HG03159 (cell line): ENCODE measurements at regions not wholly inside any gene's neighbourhood (a gene's known extent, or its start where the extent isn't known, plus 50 kb on each side); places are given as distances from the start of the nearest gene placed in this dataset.

Source experiments
- ATAC-seq: cut with Tn5 transposase; IDR thresholded peaks from one replicate; pipeline ENCODE4 v1.9.1; 2021; ENCODE audit warnings: mild to moderate bottlenecking, moderate library complexity; ENCODE audit not compliant: unreplicated experiment

DNA sequence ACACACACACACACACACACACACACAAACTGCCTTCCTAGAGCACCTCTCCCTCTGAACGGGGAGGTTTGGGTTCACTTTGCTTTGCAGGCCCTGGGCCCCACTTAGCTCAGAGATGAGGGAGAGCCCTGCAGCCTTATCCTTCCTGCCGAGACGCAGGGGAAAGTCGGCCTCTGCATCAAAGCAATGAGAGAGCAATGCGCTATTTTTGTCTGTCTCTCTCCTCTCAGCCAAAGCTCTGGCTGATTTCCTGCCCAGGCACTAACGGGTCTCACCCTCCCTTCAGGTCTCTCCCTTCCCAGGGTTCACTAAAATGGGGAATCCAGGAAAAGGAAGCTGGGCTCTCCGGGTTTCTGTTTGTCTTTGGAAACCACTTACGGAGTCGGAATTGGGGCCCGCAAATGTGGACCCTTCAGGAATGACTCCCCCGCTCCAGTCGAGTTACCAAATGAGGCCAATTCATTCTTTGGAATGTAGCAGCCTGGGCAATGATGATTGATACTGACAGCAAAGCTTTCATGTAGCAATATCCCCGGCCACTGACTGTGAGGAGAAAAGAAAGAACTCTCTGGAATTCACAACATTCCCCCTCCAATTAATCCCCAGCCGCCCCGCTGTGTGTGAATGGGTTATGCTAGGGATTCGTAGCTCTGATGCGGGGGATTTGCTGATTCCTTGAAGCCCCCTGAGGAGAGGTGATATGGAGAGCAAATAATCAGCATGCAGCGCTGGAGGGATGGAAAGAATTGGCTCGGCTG lies 61.5 kb upstream of the WLS start:
- ATAC-seq = no peak

DNA sequence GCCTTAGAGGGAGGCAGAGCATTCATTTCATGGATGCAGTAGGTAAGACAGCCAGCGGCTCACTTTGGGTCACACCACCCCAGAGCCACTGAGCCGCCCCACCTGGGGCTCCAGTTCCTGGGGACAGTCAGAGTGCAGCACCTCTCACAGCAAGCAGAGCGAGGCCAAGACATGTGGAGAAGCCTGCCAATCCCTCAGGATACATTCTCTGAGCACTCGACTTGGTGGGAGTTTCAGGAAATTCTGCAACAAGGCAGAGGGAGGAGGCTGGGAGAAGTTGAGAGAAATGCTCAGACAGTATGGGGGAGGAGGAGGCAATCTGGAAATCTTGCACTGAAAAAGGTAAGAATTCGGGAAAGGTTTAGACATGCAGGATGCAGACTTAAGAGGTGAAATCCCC lies 60.8 kb upstream of the WLS start:
- ATAC-seq = no peak

DNA sequence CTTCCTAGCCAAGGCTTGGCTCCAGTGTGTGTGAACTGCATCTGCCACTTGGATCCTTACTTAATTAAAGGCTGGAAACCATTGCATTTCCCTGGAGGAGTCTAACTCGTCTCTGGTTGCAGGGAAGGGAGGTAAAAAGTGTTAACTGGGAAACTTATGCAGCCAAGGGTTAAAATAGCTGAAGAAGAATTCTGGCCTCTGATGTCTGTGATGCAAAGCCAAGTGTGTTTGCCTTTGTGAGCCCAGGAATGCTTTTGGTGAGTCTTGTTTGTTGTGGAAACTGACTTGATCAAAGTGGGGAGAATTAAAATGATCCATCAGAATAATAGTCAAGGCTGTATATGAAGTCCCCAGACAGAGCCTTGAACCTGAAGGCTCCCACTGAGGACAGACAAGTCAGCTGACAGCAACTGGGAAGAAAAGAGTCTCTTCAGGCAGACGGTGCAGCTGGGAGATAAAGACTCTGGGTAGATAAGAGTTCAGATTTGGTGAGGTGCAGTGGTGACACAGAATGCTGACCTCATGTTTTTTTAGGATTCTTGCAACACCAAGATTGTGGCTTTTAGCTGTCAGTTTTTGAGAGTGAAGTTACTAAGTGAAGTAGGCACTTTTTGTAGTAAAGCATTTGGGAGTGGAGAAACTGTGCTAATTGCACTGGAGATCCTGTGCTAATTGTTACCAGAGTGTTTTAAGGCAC lies 59.5 kb upstream of the WLS start:
- ATAC-seq = no peak

DNA sequence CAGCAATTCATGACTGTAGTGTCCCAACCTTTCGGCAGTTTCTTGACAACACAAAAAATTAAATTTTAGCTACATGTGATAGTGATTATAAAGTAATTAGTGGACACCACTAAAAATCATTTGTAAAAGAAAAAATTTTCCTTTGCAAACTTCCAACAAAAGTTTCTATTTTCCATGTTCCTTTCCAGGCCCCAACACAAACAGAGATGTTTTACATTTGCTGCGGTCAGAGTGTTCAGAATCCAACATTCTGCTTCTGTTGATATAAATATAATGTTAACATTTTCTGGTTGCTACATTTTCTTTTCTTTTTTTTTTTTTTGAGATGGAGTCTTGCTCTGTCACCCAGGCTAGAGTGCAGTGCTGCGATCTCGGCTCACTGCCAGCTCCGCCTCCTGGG lies 54.9 kb upstream of the WLS start:
- ATAC-seq = no peak

DNA sequence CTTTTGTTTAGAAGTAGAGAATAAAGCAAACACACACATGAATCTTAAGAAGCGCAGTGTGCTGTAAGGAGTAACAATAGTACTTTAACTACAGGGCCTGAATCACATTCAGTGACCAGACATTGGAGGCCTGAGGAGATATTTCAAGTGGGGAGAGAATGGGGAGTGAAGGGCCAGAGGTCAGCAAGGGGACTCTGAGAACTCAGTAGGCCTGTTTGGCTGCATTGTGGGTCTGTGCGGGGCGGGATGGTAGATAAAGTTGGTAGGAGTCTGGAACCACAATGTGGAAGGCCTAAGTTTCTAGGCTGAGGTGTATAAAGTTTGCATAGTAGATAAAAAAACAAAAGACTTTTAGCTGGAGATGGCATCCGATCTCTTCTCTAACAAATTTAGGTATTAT lies 52.7 kb upstream of the WLS start:
- ATAC-seq = no peak

DNA sequence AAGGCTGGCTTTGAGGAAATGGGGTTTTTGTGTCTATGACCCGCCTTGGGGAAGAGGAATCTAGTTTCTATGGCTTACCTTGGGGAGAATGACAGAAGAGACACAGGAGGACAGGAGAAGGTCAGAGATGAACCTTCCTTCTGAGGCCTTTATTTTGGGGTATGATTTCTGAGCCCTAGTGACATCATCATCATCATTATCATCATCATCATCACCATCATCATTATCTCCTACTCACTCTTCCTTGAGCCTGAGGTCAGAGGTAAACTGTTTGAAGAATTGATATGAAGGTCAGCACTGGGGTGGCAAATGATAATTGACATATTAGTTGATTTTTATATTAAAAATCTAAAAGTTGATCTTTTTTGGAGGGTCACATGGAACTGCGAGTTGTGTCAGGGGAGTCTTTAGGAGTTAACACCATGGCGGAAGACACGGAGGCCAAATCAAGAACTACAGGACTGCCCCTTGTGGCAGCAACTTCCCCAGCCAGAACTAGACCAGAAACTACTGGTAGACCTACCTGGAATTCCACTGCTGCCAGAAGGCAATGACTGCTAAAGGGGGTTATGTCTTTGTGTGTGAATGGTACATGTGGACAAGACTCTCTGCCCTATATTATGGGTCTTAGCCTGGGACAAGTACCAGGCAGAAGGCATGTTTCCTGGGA lies 49.8 kb upstream of the WLS start:
- no peak for ATAC-seq
